Stimulated activated naive CD8-positive, alpha-beta T cell treated with anti-CD3 and anti-CD28 coated beads, Interleukin-15, Interleukin-2, amounts not matched to agents 100 U/mL and 50 U/mL, for 24 hours (primary cell): ENCODE measurements at regions not wholly inside any gene's neighbourhood (a gene's known extent, or its start where the extent isn't known, plus 50 kb on each side); places are given as distances from the start of the nearest gene placed in this dataset.
A peak's percentile ranks its signal among the peaks of the same experiment; 100 is the strongest.
"Not testable (repeated sequence)": the region's sequence is repeated elsewhere in the genome, so short reads cannot be mapped to it uniquely, and the experiment has no call there.

ENCODE experiments used
- ATAC-seq: fragments of 150-1000 bp; cut with Tn5 transposase; one replicate; pipeline ENCODE4 v1.10.0; 2021
- DNase-seq: peaks from one replicate; pipeline ENCODE4 v3.0.0; 2021

GRCh38 chr6:170096191-170096802 is 194.6 kb downstream of the DLL1 start:
- DNase-seq (no peak), ATAC-seq (no peak)

DNA sequence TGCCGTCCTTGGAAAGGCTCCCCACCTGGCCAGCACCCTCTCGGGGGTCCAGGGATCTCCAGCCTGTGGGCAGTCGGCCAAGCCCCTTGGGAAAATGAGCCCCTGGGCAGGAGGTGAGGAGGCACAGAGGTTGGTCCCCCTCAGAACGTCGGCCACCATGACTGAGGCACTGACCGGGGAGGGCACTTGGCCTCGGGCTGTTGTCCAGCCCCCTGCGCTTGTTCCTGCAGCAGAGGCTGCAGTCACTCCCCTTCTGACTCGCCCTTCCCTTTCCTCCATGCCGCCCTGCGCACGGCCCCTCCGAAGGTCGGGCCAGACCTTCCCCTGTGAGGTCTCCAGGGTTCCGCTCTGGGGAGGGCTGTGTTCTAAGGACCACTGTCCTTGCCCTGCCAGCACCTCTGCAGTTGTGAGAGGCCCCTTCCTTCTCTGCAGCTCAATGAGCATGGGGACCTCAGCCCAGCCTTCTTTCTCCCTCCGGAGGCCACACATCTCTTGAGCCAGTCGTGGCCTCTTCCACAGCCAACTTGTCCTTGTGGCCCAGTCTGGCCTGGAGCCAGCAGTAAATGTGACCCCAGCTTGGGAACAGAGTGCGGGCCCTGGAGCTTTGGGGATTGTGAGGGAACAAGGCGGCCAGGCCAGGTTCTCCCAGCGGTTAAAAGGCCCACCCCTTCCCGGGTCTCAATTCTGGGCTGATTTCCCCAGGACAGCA is 195.5 kb downstream of the DLL1 start:
- ATAC-seq, result no peak
- no peak for DNase-seq

DNA sequence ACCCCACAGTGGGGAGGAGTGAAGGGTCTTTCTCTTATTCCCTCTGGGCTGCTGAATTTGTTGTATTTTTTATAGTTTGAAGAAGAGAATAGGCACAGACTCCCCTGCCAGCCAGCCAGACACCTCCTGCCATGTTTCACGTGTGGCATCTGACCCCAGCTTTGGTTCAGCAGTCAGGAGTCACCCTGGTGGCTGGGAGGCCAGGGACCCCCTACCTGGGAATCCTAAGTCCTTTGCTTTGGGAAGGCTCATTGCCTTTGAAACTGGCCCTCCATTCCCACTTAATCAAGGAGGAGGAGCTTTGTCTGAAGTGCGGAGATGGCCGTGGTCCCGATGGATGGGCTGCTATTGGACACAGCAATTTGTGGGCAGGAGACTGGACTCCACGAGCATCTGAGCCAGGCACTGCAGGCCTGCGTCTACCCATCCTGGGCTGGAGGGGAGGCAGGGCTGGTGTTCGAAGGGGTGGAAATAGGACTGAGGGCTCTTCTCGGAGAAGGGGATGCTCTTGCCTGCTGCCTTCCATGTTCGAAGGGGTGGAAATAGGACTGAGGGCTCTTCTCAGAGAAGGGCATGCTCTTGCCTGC is 196.1 kb downstream of the DLL1 start:
- DNase-seq (no peak), ATAC-seq (peak; percentile 11)

DNA sequence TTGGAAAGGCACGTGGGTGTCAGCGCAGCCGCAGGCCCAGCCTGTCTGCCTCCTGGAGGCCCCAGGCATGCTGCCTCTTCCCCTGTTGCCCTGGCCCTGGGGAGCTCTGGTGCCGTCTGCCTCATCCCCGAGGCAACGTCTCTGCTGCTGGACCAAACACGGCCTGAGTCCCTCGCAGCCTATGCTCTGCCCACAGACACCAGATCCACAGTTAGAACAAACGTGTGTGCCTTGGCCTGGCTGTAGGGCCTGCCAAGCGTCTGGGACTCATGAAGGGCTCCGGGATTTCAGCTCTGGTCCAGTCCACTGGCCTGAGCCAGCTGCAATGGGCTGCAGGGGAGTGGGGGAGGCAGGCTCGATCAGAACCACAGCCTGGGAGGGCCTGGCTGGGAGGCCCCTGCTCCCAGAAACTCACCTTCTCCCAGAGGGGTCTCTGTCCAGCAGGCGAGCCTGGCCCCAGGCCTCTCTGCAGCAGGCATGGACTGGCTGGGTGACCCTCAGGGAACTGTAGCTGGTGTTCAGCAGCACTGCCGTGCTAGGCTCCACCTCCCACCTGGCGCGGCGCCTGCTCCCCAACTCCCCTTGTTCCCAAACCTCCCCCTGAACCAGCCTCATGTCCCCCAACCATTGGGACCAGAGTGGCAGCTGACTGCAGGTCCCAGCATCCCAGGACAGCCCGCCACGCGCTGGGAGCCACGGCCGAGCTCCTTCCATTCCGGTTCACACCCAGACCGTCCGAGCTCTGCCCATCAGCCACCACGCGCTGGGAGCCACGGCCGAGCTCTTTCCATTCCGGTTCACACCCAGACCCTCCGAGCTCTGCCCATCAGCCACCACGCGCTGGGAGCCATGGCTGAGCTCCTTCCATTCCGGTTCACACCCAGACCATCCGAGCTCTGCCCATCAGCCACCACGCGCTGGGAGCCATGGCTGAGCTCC is 197.0 kb downstream of the DLL1 start:
- ATAC-seq (no peak), DNase-seq (no peak)

- ATAC-seq, result no peak
Observed at GRCh38 chr6:170093276-170093657, 197.6 kb downstream of the DLL1 start.

DNA sequence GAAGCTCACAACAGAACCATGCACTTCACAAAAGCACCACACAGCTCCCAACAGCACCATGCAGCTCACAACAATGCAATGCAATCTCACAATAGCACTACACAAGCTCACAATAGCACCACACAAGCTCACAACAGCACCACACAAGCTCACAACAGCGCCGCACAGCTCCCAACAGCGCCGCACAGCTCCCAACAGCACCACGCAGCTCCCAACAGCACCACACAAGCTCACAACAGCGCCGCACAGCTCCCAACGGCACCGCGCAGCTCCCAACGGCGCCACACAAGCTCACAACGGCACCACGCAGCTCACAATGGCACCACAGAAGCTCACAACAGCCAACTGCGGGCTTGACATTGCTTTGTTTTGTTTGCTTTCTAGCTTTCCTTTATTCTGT is 198.1 kb downstream of the DLL1 start:
- DNase-seq (no peak), ATAC-seq (no peak)

More at GRCh38 chr6:170093276-170093657, 197.6 kb downstream of the DLL1 start:
- DNase-seq, result no peak

DNA sequence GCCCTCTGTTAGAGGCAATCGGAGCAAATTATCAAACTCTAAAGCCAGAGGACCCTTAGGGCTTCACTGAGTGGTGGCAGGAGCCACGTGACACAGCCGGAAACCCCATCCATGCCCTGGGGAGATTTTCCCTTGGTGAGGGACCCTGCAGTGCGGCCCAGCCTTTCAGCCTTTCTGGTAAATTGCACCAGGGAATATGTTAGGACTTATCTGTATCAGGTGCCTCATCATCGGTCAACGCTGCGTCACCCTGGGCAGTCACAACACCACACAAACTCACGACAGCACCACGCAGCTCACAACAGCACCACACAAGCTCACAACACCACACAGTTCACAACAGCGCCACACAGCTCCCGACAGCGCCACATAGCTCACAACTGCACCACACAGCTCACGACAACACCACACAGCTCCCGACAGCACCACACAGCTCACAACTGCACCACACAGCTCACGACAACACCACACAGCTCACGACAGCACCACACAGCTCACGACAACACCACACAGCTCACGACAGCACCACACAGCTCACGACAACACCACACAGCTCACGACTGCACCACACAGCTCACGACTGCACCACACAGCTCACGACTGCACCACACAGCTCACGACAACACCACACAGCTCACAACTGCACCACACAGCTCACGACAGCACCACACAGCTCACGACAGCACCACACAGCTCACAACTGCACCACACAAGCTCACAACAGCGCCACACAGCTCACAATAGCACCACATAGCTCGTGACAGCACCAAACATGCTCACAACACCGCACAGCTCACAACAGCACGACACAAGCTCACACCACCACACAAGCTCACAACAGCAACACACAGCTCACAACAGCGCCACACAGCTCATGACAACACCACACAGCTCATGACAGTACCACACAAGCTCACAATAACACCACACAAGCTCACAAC is 199.0 kb downstream of the DLL1 start:
- DNase-seq (no peak), ATAC-seq (no peak)

GRCh38 chr6:170091000-170091638 is 199.8 kb downstream of the DLL1 start:
- ATAC-seq, result no peak
- DNase-seq, result no peak

DNA sequence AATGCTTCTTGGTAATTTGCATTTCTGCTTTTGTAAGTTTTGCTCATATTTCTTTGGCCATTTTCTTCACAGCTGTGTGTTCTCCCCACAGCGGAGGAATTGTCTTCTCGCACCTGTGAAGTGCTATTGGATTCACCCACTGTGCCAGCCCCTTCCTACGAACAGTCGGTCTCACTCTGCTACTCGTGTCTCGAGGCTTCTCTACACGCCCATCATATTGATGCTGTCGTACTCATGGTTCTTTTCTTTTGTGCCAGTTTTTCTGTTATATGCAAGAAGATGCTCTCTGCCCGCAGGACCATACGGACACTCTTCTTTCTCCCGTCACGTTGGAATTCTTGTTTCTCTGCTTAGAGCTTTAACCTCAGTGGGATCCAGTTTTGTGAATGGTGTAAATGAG is 200.3 kb downstream of the DLL1 start:
- DNase-seq (no peak), ATAC-seq (no peak)

DNA sequence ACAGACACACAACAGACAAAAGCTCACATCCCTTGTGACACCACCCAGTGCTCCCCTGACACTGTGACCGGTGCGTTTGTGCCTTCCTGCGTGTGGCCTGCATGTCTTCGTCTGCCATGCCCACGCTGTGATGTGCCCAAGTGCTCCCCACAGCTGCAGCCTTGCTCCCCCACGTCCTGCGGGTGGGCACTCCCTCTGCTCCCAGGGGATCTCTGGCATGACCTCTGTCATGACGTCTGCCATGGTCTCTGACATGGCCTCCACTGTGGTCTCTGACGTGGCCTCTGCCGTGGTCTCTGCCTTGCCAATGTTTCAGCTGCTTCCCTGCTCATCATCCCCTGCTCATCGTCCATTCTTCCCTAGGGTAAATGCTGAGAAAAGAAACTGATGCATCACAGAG is 200.9 kb downstream of the DLL1 start:
- ATAC-seq (no peak), DNase-seq (peak; percentile 21)

DNA sequence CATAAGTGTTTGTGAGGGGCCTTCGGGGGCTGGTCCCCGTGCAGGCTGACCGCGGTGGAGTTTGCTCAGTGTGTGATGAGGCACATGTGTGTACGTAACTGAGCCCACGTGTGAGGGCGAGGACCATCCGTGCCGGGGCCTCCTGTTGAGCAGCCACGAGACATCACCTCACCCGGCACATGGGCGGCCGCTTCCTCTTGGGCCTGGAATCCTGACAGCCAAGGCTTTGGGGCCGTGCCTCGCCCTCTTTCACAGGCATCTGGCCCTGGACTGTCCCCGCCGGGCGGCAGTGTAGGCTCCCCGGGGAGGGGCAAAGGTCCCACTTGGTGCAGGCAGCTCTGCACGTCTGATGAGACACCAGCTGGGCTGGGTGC is 202.3 kb downstream of the DLL1 start:
- ATAC-seq (no peak), DNase-seq (peak; percentile 37)

DNA sequence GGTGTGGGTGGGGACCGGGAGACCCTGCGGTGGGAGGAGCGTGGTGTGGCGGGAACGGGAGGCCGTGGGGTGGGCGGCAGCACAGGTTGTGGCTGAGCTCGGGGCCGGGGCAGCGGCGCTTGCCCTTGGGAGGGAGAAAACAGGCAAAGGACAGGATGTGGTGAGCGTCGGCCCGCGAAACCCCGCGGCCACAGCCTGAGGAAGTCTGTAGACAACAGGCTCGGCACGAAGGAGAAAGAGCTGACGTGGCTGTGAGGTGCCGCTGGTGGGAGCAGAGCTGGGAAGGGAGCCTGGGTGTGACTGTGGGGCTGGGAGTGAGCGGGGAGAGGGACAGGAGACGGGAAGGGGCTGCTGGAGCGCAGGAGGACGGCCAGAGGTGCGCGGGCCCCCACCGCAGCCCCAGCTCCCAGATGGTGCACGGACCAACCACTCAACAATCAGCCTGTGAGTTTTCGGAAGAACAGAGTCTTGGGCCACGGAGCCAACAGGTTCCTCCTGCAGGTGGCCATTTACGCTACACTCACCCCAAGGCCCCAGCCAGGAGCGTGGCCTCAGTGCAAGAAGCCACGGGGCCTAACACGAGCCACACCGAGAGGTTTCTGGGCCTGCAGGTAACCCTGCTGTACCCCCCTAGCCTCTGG is 202.8 kb downstream of the DLL1 start:
- DNase-seq (peak; percentile 68), ATAC-seq (peak; percentile 68)

DNA sequence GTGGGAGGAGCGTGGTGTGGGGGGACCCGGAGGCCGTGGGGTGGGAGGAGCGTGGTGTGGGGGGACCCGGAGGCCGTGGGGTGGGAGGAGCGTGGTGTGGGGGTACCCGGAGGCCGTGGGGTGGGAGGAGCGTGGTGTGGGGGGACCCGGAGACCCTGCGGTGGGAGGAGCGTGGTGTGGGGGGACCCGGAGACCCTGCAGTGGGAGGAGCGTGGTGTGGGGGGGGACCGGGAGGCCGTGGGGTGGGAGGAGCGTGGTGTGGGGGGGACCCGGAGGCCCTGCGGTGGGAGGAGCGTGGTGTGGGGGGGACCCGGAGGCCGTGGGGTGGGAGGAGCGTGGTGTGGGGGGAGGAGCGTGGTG is 203.5 kb downstream of the DLL1 start:
- DNase-seq, ATAC-seq: not testable (repeated sequence)

- no peak for DNase-seq
- ATAC-seq, result no peak
Observed at GRCh38 chr6:170086639-170087420, 204.0 kb downstream of the DLL1 start.

- DNase-seq (no peak), ATAC-seq (no peak)
Observed at GRCh38 chr6:170085475-170086401, 205.1 kb downstream of the DLL1 start.

- no peak for DNase-seq
- no peak for ATAC-seq
Observed at GRCh38 chr6:170084166-170084730, 206.6 kb downstream of the DLL1 start.

GRCh38 chr6:170083236-170084051 is 207.4 kb downstream of the DLL1 start:
- no peak for DNase-seq
- no peak for ATAC-seq
